IMR-90 (cell line): ENCODE measurements at regions not wholly inside any gene's neighbourhood (a gene's known extent, or its start where the extent isn't known, plus 50 kb on each side); places are given as distances from the start of the nearest gene placed in this dataset.

Source experiments
- CEBPB ChIP-seq: IDR thresholded peaks from 2 replicates; pipeline ENCODE4 v1.6.1; 2012; ENCODE audit warnings: low read depth, low read length, improper control_type of control experiment
- FOS ChIP-seq: fragments of 150-350 bp; IDR thresholded peaks from 2 replicates; pipeline ENCODE4 v1.6.1; 2016; ENCODE audit warnings: low read depth, low read length
- MAFK ChIP-seq: IDR thresholded peaks from 2 replicates; pipeline ENCODE4 v1.6.1; 2012; ENCODE audit warnings: low read depth, low read length, improper control_type of control experiment
- MXI1 ChIP-seq: IDR thresholded peaks from 2 replicates; pipeline ENCODE4 v1.6.1; 2012; ENCODE audit warnings: low read depth, mild to moderate bottlenecking, low read length, moderate library complexity, borderline replicate concordance
- NFE2L2 ChIP-seq: fragments of 150-350 bp; IDR thresholded peaks from 2 replicates; pipeline ENCODE4 v1.6.1; 2016; ENCODE audit warnings: low read depth, mild to moderate bottlenecking, low read length
- POLR2A ChIP-seq: IDR thresholded peaks from 2 replicates; pipeline ENCODE4 v1.6.1; 2012; ENCODE audit warnings: mild to moderate bottlenecking, low read depth, low read length
- RAD21 ChIP-seq: IDR thresholded peaks from 2 replicates; pipeline ENCODE4 v1.6.1; 2012; ENCODE audit warnings: low read length, improper control_type of control experiment
- RFX5 ChIP-seq: IDR thresholded peaks from 2 replicates; pipeline ENCODE4 v1.8.0; 2012; ENCODE audit warnings: low read depth, mild to moderate bottlenecking, low read length, moderate library complexity
- SMC3 ChIP-seq: fragments of 150-350 bp; IDR thresholded peaks from 2 replicates; pipeline ENCODE4 v1.6.1; 2016; ENCODE audit warnings: low read depth, mild to moderate bottlenecking, antibody characterized with exemption, low read length, moderate library complexity
- TF ChIP-seq, protein P1 (sequence below): conservative IDR thresholded peaks from 2 replicates; pipeline ENCODE4 v1.5.1; 2012; ENCODE audit warnings: mild to moderate bottlenecking, low read depth, low read length, improper control_type of control experiment

DNA sequence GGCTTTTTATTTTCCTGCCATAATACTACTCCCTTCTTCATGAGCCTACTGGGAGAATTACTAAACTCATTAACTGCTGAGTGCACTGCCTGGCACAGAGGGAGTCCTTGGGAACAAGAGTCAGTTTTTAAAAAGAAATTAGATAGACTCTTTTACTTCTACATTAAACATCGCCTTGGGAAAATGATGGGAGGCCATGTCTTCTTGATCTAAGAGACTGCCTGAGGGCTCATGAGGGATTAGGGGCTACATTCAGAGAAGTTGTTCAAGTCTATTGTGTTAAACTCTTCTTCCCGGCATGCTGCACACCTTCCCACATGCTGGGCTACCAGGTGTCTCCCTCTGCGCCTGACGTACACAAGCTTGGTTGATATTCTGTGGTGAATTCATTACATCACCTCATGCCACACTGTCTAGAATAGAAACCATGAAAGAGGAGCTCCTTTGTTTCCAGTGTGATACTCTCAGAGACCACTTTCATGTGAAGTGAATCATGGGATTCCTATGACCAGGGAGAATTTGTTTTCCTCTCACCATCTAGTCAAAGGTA lies 1422.3 kb downstream of the AACS start:
- TF ChIP-seq, protein P1, sequence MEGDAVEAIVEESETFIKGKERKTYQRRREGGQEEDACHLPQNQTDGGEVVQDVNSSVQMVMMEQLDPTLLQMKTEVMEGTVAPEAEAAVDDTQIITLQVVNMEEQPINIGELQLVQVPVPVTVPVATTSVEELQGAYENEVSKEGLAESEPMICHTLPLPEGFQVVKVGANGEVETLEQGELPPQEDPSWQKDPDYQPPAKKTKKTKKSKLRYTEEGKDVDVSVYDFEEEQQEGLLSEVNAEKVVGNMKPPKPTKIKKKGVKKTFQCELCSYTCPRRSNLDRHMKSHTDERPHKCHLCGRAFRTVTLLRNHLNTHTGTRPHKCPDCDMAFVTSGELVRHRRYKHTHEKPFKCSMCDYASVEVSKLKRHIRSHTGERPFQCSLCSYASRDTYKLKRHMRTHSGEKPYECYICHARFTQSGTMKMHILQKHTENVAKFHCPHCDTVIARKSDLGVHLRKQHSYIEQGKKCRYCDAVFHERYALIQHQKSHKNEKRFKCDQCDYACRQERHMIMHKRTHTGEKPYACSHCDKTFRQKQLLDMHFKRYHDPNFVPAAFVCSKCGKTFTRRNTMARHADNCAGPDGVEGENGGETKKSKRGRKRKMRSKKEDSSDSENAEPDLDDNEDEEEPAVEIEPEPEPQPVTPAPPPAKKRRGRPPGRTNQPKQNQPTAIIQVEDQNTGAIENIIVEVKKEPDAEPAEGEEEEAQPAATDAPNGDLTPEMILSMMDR = no peak
- TF ChIP-seq CEBPB (no peak), RFX5 (no peak), POLR2A (no peak), MAFK (no peak), RAD21 (no peak), SMC3 (no peak), NFE2L2 (no peak), MXI1 (no peak), FOS (no peak)
